H9 (cell line): ENCODE measurements at regions not wholly inside any gene's neighbourhood (a gene's known extent, or its start where the extent isn't known, plus 50 kb on each side); places are given as distances from the start of the nearest gene placed in this dataset.
A peak's percentile ranks its signal among the peaks of the same experiment; 100 is the strongest.

ENCODE experiments used
- DNase-seq: peaks from one replicate; pipeline ENCODE4 v3.0.0-alpha.2; 2017
- H2AFZ ChIP-seq: one replicate; pipeline ENCODE4 v1.6.1; 2013; ENCODE audit warnings: mild to moderate bottlenecking, low read length, control low read depth, moderate library complexity
- H2AK5ac ChIP-seq: 2 replicates; pipeline ENCODE4 v1.6.1; 2013; ENCODE audit warnings: low read length, control low read depth, mixed read lengths; ENCODE audit not compliant: insufficient read length
- H2BK120ac ChIP-seq: one replicate; pipeline ENCODE4 v1.6.1; 2013; ENCODE audit warnings: low read depth, mild to moderate bottlenecking, low read length, control low read depth, inconsistent platforms; ENCODE audit not compliant: poor library complexity, severe bottlenecking
- H2BK12ac ChIP-seq: 2 replicates; pipeline ENCODE4 v1.6.1; 2013; ENCODE audit warnings: low read length, control low read depth, mixed read lengths, low read depth; ENCODE audit not compliant: insufficient read length
- H2BK15ac ChIP-seq: 2 replicates; pipeline ENCODE4 v1.6.1; 2013; ENCODE audit warnings: low read depth, low read length, control low read depth
- H2BK20ac ChIP-seq: one replicate; pipeline ENCODE4 v1.6.1; 2013; ENCODE audit warnings: low read depth, mild to moderate bottlenecking, low read length, control low read depth, inconsistent platforms; ENCODE audit not compliant: poor library complexity, severe bottlenecking
- H2BK5ac ChIP-seq: 2 replicates; pipeline ENCODE4 v1.6.1; 2013; ENCODE audit warnings: low read length, control low read depth, mixed read lengths; ENCODE audit not compliant: insufficient read length
- H3K14ac ChIP-seq: 2 replicates; pipeline ENCODE4 v1.6.1; 2013; ENCODE audit warnings: low read length, control low read depth; ENCODE audit not compliant: insufficient read depth
- H3K18ac ChIP-seq: 2 replicates; pipeline ENCODE4 v1.6.1; 2013; ENCODE audit warnings: low read depth, mild to moderate bottlenecking, mixed read lengths, low read length, control low read depth; ENCODE audit not compliant: insufficient read length
- H3K23ac ChIP-seq: 2 replicates; pipeline ENCODE4 v1.6.1; 2013; ENCODE audit warnings: low read length, control low read depth, mixed read lengths, low read depth; ENCODE audit not compliant: insufficient read length
- H3K23me2 ChIP-seq: 2 replicates; pipeline ENCODE4 v1.6.1; 2013; ENCODE audit warnings: low read depth, mild to moderate bottlenecking, mixed read lengths, low read length, control low read depth; ENCODE audit not compliant: insufficient read length, poor library complexity, severe bottlenecking
- H3K27ac ChIP-seq: 2 replicates; pipeline ENCODE4 v1.5.1; 2013; ENCODE audit warnings: low read length, control low read depth, mixed read lengths, low read depth; ENCODE audit not compliant: insufficient read length
- H3K27me3 ChIP-seq: 2 replicates; pipeline ENCODE4 v1.6.1; 2013; ENCODE audit warnings: low read length, control low read depth, inconsistent platforms; ENCODE audit not compliant: insufficient read depth
- H3K4ac ChIP-seq: 2 replicates; pipeline ENCODE4 v1.6.1; 2013; ENCODE audit warnings: low read depth, mild to moderate bottlenecking, control low read depth, inconsistent platforms, low read length, moderate library complexity
- H3K4me1 ChIP-seq: 2 replicates; pipeline ENCODE4 v1.6.1; 2013; ENCODE audit warnings: low read length, control low read depth, inconsistent platforms; ENCODE audit not compliant: insufficient read depth
- H3K4me2 ChIP-seq: 2 replicates; pipeline ENCODE4 v1.6.1; 2013; ENCODE audit warnings: low read length, control low read depth, mixed read lengths; ENCODE audit not compliant: insufficient read length, insufficient read depth
- H3K56ac ChIP-seq: 2 replicates; pipeline ENCODE4 v1.6.1; 2013; ENCODE audit warnings: low read depth, mild to moderate bottlenecking, mixed read lengths, low read length, control low read depth; ENCODE audit not compliant: insufficient read length
- H3K79me1 ChIP-seq: 2 replicates; pipeline ENCODE4 v1.6.1; 2013; ENCODE audit warnings: low read depth, mild to moderate bottlenecking, moderate library complexity, low read length, control low read depth, inconsistent platforms; ENCODE audit not compliant: insufficient read depth, poor library complexity, severe bottlenecking
- H3K79me2 ChIP-seq: 2 replicates; pipeline ENCODE4 v1.6.1; 2013; ENCODE audit warnings: low read length, control low read depth, inconsistent platforms; ENCODE audit not compliant: insufficient read depth
- H3K9ac ChIP-seq: 2 replicates; pipeline ENCODE4 v1.6.1; 2013; ENCODE audit warnings: low read length, control low read depth, mixed read lengths; ENCODE audit not compliant: insufficient read length; ENCODE audit errors: extremely low read depth
- H3K9me3 ChIP-seq: one replicate; pipeline ENCODE4 v1.6.1; 2013; ENCODE audit warnings: low read depth, low read length, inconsistent platforms; ENCODE audit not compliant: control insufficient read depth
- H3T11ph ChIP-seq: one replicate; pipeline ENCODE4 v1.6.1; 2013; ENCODE audit warnings: mild to moderate bottlenecking, low read length, control low read depth, inconsistent platforms
- H4K20me1 ChIP-seq: one replicate; pipeline ENCODE4 v1.6.1; 2013; ENCODE audit not compliant: control insufficient read depth, insufficient read length, insufficient read depth
- H4K5ac ChIP-seq: 2 replicates; pipeline ENCODE4 v1.6.1; 2013; ENCODE audit warnings: low read depth, mild to moderate bottlenecking, mixed read lengths, low read length, control low read depth; ENCODE audit not compliant: insufficient read length
- H4K8ac ChIP-seq: replicated peaks from 2 replicates; pipeline ENCODE4 v1.6.1; 2013; ENCODE audit warnings: low read length, control low read depth, mixed read lengths, low read depth; ENCODE audit not compliant: insufficient read length
- H4K91ac ChIP-seq: 2 replicates; pipeline ENCODE4 v1.6.1; 2013; ENCODE audit warnings: low read depth, mild to moderate bottlenecking, moderate library complexity, mixed read lengths, low read length, control low read depth; ENCODE audit not compliant: insufficient read length
- H3K27ac Mint-ChIP-seq, 3 experiments: 2 replicates in 2 of 3; 3 replicates in 1 of 3; pipeline ENCODE4 v1.8.0; 2020 to 2021; ENCODE audit warnings: mixed read lengths in 3 of 3, mild to moderate bottlenecking in 1 of 3, moderate library complexity in 1 of 3
- H3K27me3 Mint-ChIP-seq: 2 replicates; pipeline ENCODE4 v1.8.0; 2021; ENCODE audit warnings: low read depth, mild to moderate bottlenecking, moderate library complexity, mixed read lengths
- H3K36me3 Mint-ChIP-seq, 3 experiments: 2 replicates in 2 of 3; 3 replicates in 1 of 3; pipeline ENCODE4 v1.8.0; 2020 to 2021; ENCODE audit warnings: low read depth in 3 of 3, mixed read lengths in 3 of 3; ENCODE audit not compliant: insufficient read depth in 1 of 3
- H3K4me1 Mint-ChIP-seq, 2 experiments: 2 replicates each; pipeline ENCODE4 v1.8.0; 2020; ENCODE audit warnings: mixed read lengths in 2 of 2
- H3K4me3 Mint-ChIP-seq, 2 experiments: 2 replicates in 1 of 2; 3 replicates in 1 of 2; pipeline ENCODE4 v1.8.0; 2020 to 2021; ENCODE audit warnings: mild to moderate bottlenecking in 2 of 2, mixed read lengths in 2 of 2, moderate library complexity in 1 of 2
- H3K9me3 Mint-ChIP-seq, 2 experiments: 2 replicates in 1 of 2; 3 replicates in 1 of 2; pipeline ENCODE4 v1.8.0; 2020; ENCODE audit warnings: mild to moderate bottlenecking in 2 of 2, mixed read lengths in 2 of 2, moderate library complexity in 1 of 2
- WGBS: extraction: QIAGEN DNeasy Blood & Tissue Kit; methylation state at CpG from one replicate; pipeline ENCODE4 v1.1.7; 2013; ENCODE audit warnings: missing lambda C conversion rate, low lambda C conversion rate, mixed read lengths; ENCODE audit not compliant: insufficient read length; ENCODE audit errors: extremely low coverage; 5-methylcytosine and 5-hydroxymethylcytosine counted together
- TF ChIP-seq, protein P1 (sequence below): fragments of 200-600 bp; sonication (generic); conservative IDR thresholded peaks from 3 replicates; pipeline ENCODE4 v1.8.0; 2021; ENCODE audit warnings: antibody characterized with exemption, mild to moderate bottlenecking

DNA sequence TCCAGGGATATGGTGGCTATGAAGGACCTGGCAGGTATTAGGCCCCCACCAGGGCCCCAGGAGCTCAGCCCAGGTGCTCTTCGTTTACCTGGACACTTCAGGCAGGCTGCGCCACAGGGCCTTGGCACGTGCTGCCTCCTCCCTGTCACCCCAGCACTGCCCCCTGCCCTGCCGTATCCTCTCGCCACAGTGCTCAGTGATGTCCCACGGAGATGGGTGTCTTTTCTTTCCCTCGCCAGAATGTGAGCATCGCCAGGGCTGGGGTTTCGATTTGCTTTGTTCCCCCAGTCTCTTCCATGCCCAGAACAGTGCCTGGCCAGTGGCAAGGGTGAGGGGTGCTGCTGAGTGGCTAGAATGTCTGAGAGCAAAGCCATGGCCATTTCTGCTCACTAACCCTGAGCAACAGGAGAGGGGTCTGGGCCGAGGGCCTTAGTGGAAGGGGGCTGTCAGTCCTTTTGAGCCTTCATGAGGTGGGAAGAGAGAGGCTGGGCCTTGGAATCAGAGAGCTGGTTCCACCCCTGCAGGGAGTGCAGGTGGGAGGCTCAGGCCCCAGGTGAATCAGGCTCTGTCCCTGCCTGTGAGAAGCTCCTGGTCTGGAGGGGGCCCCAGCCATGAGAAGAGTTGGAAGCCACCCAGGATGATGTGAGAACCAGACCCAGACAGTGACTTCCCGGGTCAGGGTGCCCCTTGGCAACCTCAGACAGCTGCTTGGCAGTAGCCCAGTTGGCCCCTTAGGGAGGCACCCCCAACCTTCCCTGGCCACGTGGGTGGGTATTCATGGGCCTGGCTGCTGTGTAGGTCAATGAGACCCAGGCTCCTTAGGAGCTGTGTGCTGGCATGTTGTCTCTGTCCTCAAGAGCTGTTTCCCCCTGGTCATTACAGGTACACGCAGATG, 129.9 kb upstream of the HS6ST1 start:
- no peaks in the 10 kb centered on the region for H3K4me1 ChIP-seq
- no peak overlapping the region for H3K23ac ChIP-seq
- no peak overlapping the region for H3K4me2 ChIP-seq
- no peak overlapping the region for H3K18ac ChIP-seq
- no peaks in the 10 kb centered on the region for H3K27me3 ChIP-seq
- H4K91ac ChIP-seq = no peak overlapping the region
- peak overlapping the region in 1 of 3 experiments; percentile 89; a peak in 1 of 7 replicates for H3K27ac Mint-ChIP-seq
- no peak overlapping the region for H4K8ac ChIP-seq
- H4K5ac ChIP-seq = no peak overlapping the region
- DNase-seq = peak; percentile 13
- H3K9ac ChIP-seq = no peak overlapping the region
- H3K79me1 ChIP-seq = no peaks in the 10 kb centered on the region
- H2BK5ac ChIP-seq = no peak overlapping the region
- no peak overlapping the region for H3T11ph ChIP-seq
- no peak overlapping the region for H3K4me3 Mint-ChIP-seq
- no peaks in the 10 kb centered on the region for H3K9me3 ChIP-seq
- no peak overlapping the region for H2BK12ac ChIP-seq
- no peak overlapping the region for H2AFZ ChIP-seq
- H4K20me1 ChIP-seq = no peaks in the 10 kb centered on the region
- H2AK5ac ChIP-seq = no peak overlapping the region
- no peak overlapping the region; the same call in 1 of the 2 replicates for H3K14ac ChIP-seq
- H2BK20ac ChIP-seq = no peak overlapping the region
- no peak overlapping the region for H2BK15ac ChIP-seq
- H3K9me3 Mint-ChIP-seq = 0 out of 5 replicates have a peak, but pooled peaks cover 0 to 3% of the 10 kb centered on the region in 2 experiments
- H3K36me3 Mint-ChIP-seq = no peaks in the 10 kb centered on the region; a peak in 1 of 7 replicates
- no peak overlapping the region for H3K56ac ChIP-seq
- H3K4ac ChIP-seq = no peak overlapping the region
- no peaks in the 10 kb centered on the region for H3K79me2 ChIP-seq
- H3K4me1 Mint-ChIP-seq = peaks cover 5% of the 10 kb centered on the region in 2 experiments
- TF ChIP-seq, protein P1, sequence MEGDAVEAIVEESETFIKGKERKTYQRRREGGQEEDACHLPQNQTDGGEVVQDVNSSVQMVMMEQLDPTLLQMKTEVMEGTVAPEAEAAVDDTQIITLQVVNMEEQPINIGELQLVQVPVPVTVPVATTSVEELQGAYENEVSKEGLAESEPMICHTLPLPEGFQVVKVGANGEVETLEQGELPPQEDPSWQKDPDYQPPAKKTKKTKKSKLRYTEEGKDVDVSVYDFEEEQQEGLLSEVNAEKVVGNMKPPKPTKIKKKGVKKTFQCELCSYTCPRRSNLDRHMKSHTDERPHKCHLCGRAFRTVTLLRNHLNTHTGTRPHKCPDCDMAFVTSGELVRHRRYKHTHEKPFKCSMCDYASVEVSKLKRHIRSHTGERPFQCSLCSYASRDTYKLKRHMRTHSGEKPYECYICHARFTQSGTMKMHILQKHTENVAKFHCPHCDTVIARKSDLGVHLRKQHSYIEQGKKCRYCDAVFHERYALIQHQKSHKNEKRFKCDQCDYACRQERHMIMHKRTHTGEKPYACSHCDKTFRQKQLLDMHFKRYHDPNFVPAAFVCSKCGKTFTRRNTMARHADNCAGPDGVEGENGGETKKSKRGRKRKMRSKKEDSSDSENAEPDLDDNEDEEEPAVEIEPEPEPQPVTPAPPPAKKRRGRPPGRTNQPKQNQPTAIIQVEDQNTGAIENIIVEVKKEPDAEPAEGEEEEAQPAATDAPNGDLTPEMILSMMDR = no peak
- H2BK120ac ChIP-seq = no peak overlapping the region
- no CpG with 5 or more reads among the region's 13 CpGs for WGBS
- peaks cover 1% of the 10 kb centered on the region; the same call in 1 of the 2 replicates for H3K27me3 Mint-ChIP-seq
- H3K27ac ChIP-seq = no peak overlapping the region
- H3K23me2 ChIP-seq = no peaks in the 10 kb centered on the region
